SKM-1 treated with dmso at 0.1 percent for 144 hours (cell line): ENCODE measurements at regions not wholly inside any gene's neighbourhood (a gene's known extent, or its start where the extent isn't known, plus 50 kb on each side); places are given as distances from the start of the nearest gene placed in this dataset.

Experiments used
- DNase-seq: peaks from one replicate; lab custom pipeline; 2025; ENCODE audit not compliant: unreplicated experiment; lab: John Stamatoyannopoulos, UW

DNA sequence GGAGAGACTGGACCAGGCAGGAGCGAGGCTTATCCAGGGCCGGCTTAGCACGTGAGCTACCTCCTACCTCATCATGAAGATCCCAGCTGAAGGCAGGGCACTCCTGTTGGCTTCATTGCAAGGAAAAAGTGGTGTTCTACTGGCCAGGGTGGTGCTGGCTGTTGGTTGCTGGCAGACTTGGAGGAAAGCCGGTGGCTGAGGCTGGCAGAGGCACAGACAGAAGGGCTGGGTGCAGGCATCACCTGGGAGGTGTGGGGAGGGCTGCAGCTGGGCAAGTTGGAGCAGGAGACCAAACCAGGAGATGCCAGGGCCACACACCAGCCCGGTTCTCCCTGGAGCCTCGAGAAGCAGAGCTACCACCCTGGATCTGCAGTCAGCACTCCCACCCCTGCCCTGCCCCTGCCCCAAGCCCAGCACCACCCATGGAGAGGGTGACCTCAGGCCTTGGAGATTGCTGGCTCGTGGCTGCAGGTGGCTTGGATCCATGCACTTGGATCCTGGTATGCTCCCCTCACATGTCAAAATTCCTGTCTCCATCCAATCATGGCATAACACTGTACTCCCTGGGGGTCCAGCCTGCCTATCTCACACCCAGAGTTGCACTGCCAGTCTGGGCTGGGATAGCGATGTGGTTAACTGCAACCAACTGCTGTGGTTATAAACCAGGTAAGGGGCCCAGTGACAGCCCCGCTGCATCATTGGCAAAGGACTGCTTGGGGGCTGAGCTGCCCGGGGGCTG is 49.7 kb downstream of the GLI2 start:
- no peak for DNase-seq

DNA sequence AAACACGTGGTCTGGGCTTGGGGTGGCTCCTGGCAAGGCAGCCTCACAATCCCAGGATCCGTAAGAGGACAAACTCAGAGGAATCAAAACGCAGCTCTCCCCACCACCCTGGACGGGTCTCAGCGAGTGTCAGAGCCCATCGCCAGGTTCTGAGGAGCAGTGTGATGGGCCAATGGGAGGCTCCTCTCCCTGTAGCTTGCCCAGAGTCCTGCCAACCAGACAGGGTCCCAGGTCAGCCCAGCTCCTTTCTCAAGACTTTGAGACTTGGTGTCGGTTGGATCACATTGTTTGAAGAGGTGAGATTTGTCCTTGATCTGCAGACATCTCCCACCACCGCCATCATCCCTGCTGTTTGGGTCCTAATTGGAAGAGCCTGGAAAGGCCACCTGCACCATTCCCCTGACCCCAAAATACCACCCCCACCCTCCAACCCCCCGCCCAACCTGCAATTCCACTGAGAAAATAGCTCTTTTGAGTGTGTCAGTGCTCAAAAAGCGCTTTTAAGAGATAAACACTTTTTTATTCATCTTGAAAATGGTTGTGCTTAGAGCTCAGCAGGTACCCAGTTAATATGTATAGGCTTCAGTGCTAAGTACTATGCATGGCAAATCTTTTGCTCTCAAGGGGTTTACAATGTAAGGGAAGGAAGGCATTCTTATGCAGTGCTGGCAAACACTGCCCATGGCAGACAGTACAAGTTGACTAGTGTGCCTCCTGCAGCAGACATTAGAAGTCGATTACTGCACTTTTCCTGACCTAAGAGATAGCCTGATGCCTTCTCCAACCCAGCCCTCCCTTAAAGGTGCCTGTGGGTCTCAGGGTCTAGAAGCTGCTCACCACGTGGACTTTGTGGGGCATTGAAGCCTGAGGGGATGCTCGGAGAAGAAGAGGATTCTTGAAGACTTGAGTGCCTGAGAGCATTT is 50.6 kb downstream of the GLI2 start:
- no peak for DNase-seq

DNA sequence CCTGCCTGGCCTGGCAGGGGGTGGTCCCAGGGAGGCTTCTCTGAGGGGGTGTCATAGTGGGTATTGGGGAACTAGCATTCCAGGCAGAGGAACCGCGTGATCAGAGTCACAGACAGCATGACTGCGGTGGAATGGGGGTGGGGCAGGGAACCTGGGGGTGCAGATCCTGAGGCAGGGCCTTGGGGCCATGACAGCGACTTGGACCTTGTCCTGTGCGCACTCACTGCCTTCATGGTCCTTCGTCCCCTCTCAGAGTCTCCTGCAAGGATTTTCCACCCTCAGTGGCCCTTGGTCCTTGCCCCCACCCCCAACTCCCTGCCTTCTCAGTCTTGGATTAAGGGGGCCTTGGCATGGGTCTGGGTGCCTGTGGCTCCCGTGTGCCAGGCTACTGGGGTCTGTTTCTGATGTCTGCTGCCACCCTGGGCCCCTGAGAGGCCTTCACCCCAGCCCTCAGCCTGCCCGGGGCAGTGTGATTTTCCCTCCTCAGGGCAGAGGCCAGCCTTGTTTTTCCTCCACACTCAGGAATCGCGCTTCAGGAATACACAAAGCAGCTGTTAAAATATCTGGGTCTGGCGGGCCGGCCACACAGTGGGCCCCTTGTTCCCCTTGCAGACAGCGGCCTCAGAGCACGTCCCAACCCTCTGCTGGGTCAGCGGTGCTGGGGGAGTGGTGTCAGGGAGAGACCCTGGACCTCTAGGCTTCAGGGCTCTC is 51.6 kb downstream of the GLI2 start:
- no peak for DNase-seq

DNA sequence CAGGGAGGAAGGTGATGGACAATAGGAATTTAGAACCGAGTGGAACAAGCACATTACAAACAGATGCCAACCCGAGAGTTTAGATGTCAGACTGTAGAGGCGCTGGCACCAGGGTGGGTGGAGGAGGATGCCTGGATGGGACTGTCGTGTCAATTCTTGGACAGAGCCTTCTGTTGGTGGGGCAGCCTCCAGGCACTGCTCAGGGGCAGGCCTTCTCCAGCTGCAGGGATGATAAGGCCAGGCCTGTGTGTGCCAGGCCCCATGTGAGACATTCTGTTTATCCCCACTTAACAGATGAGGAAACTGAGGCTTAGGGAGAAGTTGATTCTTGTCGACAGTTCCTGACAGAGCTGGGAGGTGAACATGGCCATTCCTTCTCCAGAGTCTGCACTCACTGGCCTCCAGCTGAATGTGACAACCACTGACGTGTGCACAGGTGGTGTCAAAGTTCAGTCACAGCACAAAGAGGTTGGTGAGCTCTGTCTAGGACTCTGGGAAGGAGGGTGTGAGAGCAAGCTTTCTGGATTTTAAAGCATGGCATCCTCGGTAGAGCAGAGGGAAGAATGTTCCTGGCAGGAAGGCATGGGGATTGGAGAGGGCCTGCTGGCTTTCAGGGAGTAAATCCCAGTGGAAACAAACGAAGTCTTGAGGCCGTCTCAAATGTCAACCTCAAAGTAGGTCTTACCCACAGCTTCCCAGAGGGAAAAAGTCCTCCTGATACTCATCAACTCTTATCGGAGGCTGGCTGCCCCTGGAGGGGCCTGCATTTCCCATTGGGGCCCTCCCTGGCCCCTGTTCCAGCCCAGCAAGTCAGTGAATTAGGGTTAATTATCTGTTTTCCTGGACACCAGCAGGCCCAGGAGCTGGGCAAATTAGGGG is 52.4 kb downstream of the GLI2 start:
- DNase-seq, result no peak

- DNase-seq, result no peak
These were observed 55.7 kb downstream of the GLI2 start for GRCh38 chr2:120791243-120791961.

DNA sequence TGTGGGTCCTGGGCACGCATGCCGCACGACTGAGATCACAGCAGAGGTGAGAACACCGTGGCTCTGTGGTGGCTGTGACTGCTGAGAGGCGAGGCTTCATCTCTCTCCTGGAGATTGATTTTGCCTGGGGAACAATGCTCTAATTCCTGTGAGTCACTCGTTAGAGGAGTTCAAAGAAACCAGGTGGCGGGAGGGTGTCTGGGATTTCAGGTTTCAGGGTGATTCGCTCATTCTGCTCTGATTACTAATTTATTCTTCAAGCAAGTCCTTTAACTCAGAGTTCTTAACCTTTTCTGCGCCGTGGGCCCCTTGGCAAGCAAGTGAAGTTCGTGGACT is 56.3 kb downstream of the GLI2 start:
- no peak for DNase-seq

DNA sequence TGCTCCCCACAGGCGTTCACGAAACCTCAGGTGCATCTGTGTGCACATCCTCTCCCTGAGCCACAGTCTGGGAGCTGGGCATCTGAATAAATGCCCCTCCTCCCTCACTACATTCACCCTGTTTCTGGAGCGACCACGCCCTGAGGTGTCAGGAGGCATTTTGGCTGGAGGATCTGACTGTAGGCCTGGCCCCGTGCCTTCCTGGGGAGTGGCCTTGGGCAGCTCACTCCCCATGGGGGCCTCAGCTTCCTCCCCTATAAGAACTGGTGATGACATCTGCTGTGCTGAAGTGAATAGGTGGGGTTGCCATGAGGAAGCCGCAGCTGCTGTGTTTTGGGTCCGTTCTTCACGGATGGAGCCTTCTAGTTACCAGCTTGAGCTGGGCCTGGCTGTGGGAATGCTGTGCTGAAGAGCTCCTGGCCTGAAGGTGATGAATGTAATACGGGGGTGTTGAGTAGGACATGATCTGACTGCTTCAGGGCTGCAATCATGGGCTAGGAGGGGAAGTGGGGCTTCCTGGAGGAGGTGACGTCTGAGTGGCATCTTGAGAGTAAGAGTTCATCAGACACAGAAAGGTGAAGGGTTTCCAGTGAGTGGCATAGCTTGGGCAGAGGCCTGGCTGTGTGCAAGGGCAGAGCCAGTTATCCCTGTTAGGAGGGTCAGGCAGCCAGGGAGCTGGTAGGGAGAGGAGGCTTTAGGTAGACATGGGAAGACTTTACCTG is 58.2 kb downstream of the GLI2 start:
- no peak for DNase-seq

DNA sequence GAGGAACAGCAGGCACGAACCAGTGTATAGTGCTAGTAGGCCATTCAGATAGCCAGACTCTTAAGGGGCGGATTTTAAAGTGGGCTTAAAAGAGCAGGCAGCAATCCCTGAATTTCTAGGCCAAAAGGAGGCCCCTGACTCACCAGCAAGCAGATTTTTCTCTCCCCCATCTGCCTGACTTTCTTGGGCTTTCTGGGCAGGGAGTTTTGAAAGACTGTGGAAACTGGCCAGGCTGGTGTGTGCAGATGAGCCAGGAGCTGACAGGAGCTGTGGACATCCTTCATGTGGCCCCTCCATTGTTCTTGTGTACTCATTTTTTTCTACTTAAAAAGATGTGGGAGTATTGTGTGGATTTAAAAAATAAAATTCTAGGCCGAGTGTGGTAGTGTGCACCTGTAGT is 59.0 kb downstream of the GLI2 start:
- DNase-seq, result no peak

DNA sequence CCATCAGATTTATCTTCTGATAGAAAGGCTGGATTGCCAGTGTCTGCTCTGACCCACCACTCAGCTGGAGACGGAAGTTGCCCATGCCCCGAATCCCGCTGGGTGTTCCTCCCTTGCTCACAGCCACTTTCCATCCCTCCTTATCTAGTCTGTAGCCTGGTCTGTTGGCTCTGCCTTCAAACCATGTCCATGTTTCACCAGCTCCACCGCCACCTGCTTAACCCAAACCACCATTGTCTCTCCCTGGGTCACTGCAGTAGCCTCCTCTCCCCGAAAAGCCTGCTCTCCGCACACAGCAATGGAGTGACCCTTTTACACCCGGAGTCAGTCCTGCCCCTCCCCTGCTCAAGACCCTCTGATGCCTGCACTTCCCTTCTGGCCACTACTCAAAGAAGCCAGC is 60.4 kb downstream of the GLI2 start:
- no peak for DNase-seq

DNA sequence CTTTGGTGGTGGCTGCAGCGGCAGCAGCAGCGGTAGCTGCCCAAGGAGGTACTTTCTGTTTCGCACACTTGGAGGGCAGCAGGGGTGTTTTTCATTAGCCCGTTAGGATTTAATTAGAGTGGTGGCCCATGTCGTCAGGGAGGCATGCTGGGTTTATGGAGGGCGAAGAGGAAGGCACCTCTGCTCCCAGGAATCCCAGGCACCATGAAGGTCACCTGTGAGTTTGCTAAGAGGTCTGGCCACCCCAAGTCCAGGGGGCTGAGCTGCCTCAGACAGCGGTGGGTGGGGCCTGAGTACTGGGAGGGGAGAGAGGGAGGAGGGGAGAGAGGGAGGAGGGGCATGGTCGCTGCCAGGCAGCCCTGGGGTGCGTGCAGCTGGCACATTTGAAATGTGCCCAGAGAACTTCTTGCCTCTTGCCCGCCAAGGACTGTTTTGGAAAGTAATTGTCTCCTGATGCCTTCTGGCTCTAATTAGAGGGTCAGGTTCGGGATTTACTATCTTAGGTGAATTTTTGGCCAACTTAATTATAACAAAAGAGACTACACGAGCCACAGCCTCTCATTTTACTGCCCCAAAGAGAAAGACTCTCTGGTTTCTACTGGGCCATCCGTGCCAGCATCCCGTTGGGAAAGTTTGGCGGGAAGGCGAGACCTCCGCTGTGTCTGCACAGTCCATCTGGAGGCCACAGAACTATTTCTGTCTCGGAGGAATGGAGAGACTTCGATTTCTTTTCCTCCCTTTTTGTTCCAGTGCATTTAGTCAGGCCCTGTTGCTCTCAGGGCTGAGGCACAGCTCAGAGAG is 62.0 kb downstream of the GLI2 start:
- DNase-seq, result no peak

- no peak for DNase-seq
These were observed 63.0 kb downstream of the GLI2 start for GRCh38 chr2:120798567-120799247.

DNA sequence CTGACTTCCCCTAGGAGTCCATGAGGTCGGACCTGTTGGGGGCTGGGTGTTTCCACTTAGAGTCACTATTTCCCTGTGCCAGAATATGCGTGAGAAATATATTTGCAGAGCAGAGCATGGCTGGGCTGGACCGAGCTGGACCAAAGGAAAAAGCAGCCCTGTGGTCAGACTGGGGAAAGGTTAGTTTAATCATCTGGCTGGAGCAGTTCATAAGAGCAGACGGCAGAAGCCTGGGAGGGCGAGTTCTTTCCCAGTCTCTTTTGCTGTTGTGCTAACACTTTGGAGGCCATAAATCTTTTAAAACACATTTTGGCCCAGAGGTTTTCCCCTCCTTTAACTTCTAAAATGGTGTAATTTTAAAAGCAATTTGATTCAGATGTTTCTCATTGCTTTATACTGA is 66.5 kb downstream of the GLI2 start:
- DNase-seq, result no peak

DNA sequence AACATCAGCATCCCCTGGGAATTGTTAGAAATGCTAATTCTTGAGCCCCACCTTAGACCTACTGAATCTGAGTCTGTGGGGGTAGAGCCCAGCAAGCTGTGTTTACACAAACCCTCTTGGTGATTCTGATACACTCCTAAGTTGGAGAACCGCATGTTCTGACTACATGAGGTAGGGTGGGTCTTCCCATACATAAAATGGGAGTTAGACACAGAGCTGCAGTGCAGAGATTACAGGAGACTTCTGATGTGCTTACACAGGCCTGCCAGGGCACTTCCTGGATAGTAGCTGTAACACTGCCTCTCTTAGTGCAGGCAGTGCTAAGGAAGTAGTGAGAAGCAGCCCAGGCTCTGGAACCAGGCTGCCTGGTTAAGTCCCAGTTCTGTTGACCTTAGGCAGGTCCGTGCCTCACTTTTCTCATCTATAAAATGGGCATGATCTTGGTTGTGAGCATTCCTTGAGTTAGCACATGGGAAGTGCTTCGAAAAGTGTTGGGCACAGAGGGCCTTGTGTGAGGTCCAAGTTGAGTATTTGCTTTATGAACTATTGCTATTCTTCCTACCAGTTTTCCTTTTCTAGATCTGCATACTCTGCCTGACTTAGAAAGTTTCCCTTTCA is 67.3 kb downstream of the GLI2 start:
- DNase-seq, result no peak

DNA sequence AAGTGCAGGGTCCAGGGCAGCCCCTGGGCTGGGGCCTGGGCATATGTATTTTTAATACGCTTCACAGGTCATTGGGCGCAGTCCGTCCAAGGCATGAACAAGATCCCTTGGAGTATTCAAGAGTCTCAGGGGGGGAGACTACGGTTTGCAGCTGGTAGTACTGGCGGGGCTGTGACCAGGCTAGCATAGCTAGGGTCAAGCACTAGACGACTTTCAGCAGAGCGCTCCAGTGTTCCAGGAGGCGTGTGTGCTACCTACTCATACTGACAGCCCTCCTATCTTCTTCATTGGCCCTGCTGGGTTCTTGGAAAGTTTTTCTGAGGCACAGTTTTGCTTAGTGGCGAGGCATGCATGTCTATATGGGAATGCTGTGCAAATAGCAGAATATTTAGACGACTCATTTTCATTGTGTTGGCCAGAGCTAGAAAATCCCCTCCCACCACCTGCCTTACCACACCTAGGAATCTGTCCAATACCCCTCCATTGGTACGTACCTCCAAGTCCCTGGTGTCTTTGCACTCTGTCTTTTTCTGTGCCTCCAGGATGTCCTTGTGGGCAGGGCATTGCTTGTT is 68.2 kb downstream of the GLI2 start:
- no peak for DNase-seq

DNA sequence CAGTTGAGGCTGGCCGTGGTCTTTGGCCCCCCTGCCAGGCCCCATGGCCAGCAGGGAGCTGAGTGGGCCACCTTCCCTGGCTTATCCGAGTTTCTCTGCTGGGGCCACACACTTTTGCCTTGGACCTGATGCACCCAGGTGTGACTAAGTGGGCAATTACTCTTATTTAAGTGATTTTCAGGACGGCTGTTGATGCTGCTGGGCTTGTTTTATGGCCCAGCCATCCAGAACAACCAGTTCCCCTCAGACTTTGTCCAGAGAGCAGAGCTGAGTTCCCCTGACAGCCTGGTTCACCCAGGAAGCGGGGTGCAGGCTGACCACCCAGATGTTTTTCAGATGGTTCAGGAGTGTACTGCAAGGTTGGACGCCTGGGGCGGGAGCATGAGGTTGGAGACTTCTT is 68.8 kb downstream of the GLI2 start:
- DNase-seq, result no peak

DNA sequence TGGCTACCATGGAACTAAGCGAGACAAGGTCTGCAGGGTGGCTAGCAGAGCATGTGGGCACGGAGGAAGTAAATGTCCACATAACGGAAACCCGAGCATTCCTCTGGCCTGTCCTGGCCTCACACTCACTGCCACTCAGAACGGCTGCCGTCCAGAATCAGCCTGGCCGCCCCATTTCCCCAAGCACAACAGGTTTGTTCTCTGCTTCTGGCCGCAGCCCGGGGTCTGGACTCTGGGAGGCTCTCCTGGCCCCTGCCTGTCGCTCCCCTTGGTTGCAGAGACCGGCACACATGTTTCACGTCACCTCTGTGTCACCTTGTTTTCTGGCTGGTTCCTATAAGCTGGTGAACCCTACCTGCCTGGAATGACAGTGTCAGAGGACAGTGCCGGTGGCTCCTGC is 69.3 kb downstream of the GLI2 start:
- DNase-seq, result no peak

DNA sequence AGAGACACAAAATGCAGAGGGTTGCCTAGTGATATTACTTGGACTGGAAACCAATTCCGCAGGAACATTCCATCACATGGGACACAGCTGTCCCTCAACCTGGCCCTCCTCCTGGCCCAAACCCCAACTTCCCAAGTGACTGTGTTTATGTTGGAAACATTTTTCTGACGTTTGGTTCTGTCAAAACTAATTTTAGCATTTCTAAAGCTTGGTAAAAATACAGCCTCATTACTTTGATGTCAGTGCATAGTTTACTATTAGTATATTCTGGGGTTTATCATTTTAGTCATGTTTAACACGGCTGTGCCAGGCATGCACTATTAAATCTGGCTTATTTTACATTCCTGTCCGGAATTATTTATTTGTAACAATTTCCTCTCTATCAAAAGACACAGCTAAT is 69.9 kb downstream of the GLI2 start:
- DNase-seq, result no peak
